H1 (cell line): ENCODE measurements at regions not wholly inside any gene's neighbourhood (a gene's known extent, or its start where the extent isn't known, plus 50 kb on each side); places are given as distances from the start of the nearest gene placed in this dataset.

ENCODE experiments used
- CTCF ChIA-PET: fragments of 300-600 bp; sonication (Branson Sonifier 250); formaldehyde crosslinking; loops from one replicate; lab custom pipeline; 2021; ENCODE audit not compliant: partially characterized antibody; lab: Charles Lee
- POLR2A ChIA-PET: fragments of 300-600 bp; sonication (Branson Sonifier 250); formaldehyde crosslinking; loops from one replicate; lab custom pipeline; 2021; ENCODE audit warnings: inconsistent platforms; ENCODE audit not compliant: partially characterized antibody; lab: Charles Lee
- DNase-seq, 2 experiments: peaks; one replicate each; pipeline versions ENCODE4 v3.0.0 to v3.0.0-alpha.2; 2010 to 2022; ENCODE audit warnings: low spot score in 2 of 2, low read depth in 1 of 2, mixed read lengths in 1 of 2
- FAIRE-seq: peaks from 2 replicates; lab custom pipeline; 2011; peaks lifted over from hg19 to GRCh38; lab: Jason Lieb, UNC
- H2AFZ ChIP-seq: 2 replicates; pipeline ENCODE4 v1.8.1; 2012; ENCODE audit warnings: low read length, inconsistent platforms
- H2AK5ac ChIP-seq: 2 replicates; pipeline ENCODE4 v1.6.1; 2013; ENCODE audit warnings: low read depth, low read length
- H2BK120ac ChIP-seq: replicated peaks from 2 replicates; pipeline ENCODE3; 2013; ENCODE audit warnings: low read depth, low read length, inconsistent platforms
- H2BK12ac ChIP-seq: 2 replicates; pipeline ENCODE4 v1.6.1; 2013; ENCODE audit warnings: low read depth, low read length
- H2BK15ac ChIP-seq: 2 replicates; pipeline ENCODE4 v1.6.1; 2013; ENCODE audit warnings: low read length
- H2BK20ac ChIP-seq: 2 replicates; pipeline ENCODE4 v1.6.1; 2013; ENCODE audit warnings: low read length
- H2BK5ac ChIP-seq: 2 replicates; pipeline ENCODE4 v1.6.1; 2013; ENCODE audit warnings: low read depth, low read length
- H3K14ac ChIP-seq: 2 replicates; pipeline ENCODE4 v1.6.1; 2013; ENCODE audit warnings: inconsistent platforms; ENCODE audit not compliant: insufficient read length
- H3K18ac ChIP-seq: 2 replicates; pipeline ENCODE4 v1.6.1; 2013; ENCODE audit warnings: low read length; ENCODE audit errors: extremely low read depth
- H3K23ac ChIP-seq: 2 replicates; pipeline ENCODE4 v1.6.1; 2013; ENCODE audit warnings: inconsistent platforms; ENCODE audit not compliant: insufficient read length
- H3K23me2 ChIP-seq: 2 replicates; pipeline ENCODE4 v1.6.1; 2013; ENCODE audit warnings: low read depth, low read length
- H3K27ac ChIP-seq: 2 replicates; pipeline ENCODE4 v1.6.1; 2011; ENCODE audit warnings: low read depth, low read length, inconsistent platforms
- H3K27me3 ChIP-seq, 4 experiments: replicated peaks in 1 of 4; 1 replicate in 1 of 4; 2 replicates in 3 of 4; pipeline versions ENCODE4 v1.6.1 to v1.8.1; 2011 to 2013; ENCODE audit warnings: low read length in 3 of 4, mild to moderate bottlenecking in 3 of 4, inconsistent platforms in 2 of 4, mixed read lengths in 2 of 4, moderate library complexity in 1 of 4; ENCODE audit not compliant: control insufficient read depth in 3 of 4, insufficient read depth in 3 of 4; ENCODE audit errors: extremely low read depth in 1 of 4
- H3K36me3 ChIP-seq, 4 experiments: 2 replicates each; pipeline versions ENCODE4 v1.6.1 to v1.8.1; 2011 to 2013; ENCODE audit warnings: mild to moderate bottlenecking in 4 of 4, low read length in 3 of 4, moderate library complexity in 2 of 4, control low read depth in 1 of 4, inconsistent platforms in 1 of 4; ENCODE audit not compliant: insufficient read depth in 4 of 4, control insufficient read depth in 2 of 4
- H3K4ac ChIP-seq: replicated peaks from 2 replicates; pipeline ENCODE3; 2013; ENCODE audit warnings: low read length, low read depth, mixed read lengths, inconsistent platforms; ENCODE audit not compliant: insufficient read length
- H3K4me1 ChIP-seq, 4 experiments: replicated peaks in 1 of 4; 1 replicate in 1 of 4; 2 replicates in 3 of 4; pipeline versions ENCODE4 v1.6.1 to v1.8.1; 2011 to 2013; ENCODE audit warnings: low read length in 3 of 4, inconsistent platforms in 2 of 4, mixed read lengths in 1 of 4; ENCODE audit not compliant: insufficient read depth in 4 of 4, control insufficient read depth in 3 of 4
- H3K4me2 ChIP-seq, 2 experiments: 2 replicates each; pipeline versions ENCODE4 v1.6.1 to v1.8.1; 2011 to 2013; ENCODE audit warnings: low read depth in 2 of 2, low read length in 2 of 2, control low read depth in 1 of 2, inconsistent platforms in 1 of 2, mild to moderate bottlenecking in 1 of 2; ENCODE audit not compliant: insufficient read depth in 1 of 2
- H3K4me3 ChIP-seq, 4 experiments: fragments of 200-600, 300-600 bp in 1 of 4; sonication (generic), shearing (Covaris generic), sonication (Bioruptor Twin) in 1 of 4; 2 replicates each; pipeline versions ENCODE4 v1.5.1 to v1.8.1; 2011 to 2016; ENCODE audit warnings: low read length in 4 of 4, low read depth in 3 of 4, control low read depth in 2 of 4, inconsistent platforms in 2 of 4, mild to moderate bottlenecking in 2 of 4, mixed read lengths in 1 of 4, moderate library complexity in 1 of 4; ENCODE audit not compliant: insufficient read depth in 2 of 4; ENCODE audit errors: extremely low read depth in 1 of 4
- H3K56ac ChIP-seq: replicated peaks from 2 replicates; pipeline ENCODE3; 2013; ENCODE audit warnings: low read depth, mild to moderate bottlenecking, mixed read lengths, low read length, inconsistent platforms; ENCODE audit not compliant: insufficient read length
- H3K79me1 ChIP-seq: 2 replicates; pipeline ENCODE4 v1.6.1; 2013; ENCODE audit warnings: low read depth, low read length, control low read depth
- H3K79me2 ChIP-seq, 2 experiments: 2 replicates each; pipeline versions ENCODE4 v1.6.1 to v1.8.1; 2012 to 2013; ENCODE audit warnings: low read length in 2 of 2, mild to moderate bottlenecking in 2 of 2, inconsistent platforms in 1 of 2; ENCODE audit not compliant: insufficient read depth in 2 of 2, control insufficient read depth in 1 of 2
- H3K9ac ChIP-seq, 4 experiments: replicated peaks in 1 of 4; 1 replicate in 1 of 4; 2 replicates in 3 of 4; pipeline versions ENCODE4 v1.6.1 to v1.8.1; 2011 to 2013; ENCODE audit warnings: low read depth in 3 of 4, low read length in 3 of 4, control low read depth in 2 of 4, mild to moderate bottlenecking in 2 of 4, moderate library complexity in 2 of 4, inconsistent platforms in 1 of 4; ENCODE audit errors: extremely low read depth in 1 of 4
- H3K9me3 ChIP-seq, 2 experiments: 2 replicates each; pipeline versions ENCODE4 v1.6.1 to v1.8.1; 2012 to 2013; ENCODE audit warnings: mild to moderate bottlenecking in 2 of 2, moderate library complexity in 2 of 2, control low read depth in 1 of 2, inconsistent platforms in 1 of 2, low read depth in 1 of 2, low read length in 1 of 2, mixed read lengths in 1 of 2; ENCODE audit not compliant: insufficient read depth in 2 of 2
- H4K20me1 ChIP-seq, 2 experiments: replicated peaks in 1 of 2; 2 replicates each; pipeline versions ENCODE3 to v1.8.1; 2011 to 2013; ENCODE audit warnings: inconsistent platforms in 2 of 2, low read length in 2 of 2, mild to moderate bottlenecking in 1 of 2; ENCODE audit not compliant: insufficient read depth in 2 of 2, control insufficient read depth in 1 of 2
- H4K5ac ChIP-seq: 2 replicates; pipeline ENCODE4 v1.6.1; 2013; ENCODE audit warnings: low read length, low read depth, mixed read lengths, inconsistent platforms; ENCODE audit not compliant: insufficient read length
- H4K8ac ChIP-seq: 2 replicates; pipeline ENCODE4 v1.8.0; 2013; ENCODE audit warnings: mild to moderate bottlenecking, moderate library complexity, low read length, inconsistent platforms; ENCODE audit not compliant: insufficient read depth; ENCODE audit errors: extremely low read depth
- H4K91ac ChIP-seq: replicated peaks from 2 replicates; pipeline ENCODE3; 2013; ENCODE audit warnings: low read length, mixed read lengths, inconsistent platforms; ENCODE audit not compliant: insufficient read length
- BRCA1 ChIP-seq: IDR thresholded peaks from 2 replicates; pipeline ENCODE4 v1.6.1; 2012; ENCODE audit warnings: low read depth, low read length, improper control_type of control experiment
- CREB1 ChIP-seq: IDR thresholded peaks from 2 replicates; pipeline ENCODE4 v1.6.1; 2012; ENCODE audit warnings: inconsistent platforms
- CTBP2 ChIP-seq: IDR thresholded peaks from 2 replicates; pipeline ENCODE4 v1.7.0; 2011; ENCODE audit warnings: borderline replicate concordance, mild to moderate bottlenecking, moderate library complexity, mixed read lengths, low read length; ENCODE audit not compliant: insufficient read depth, insufficient read length
- EP300 ChIP-seq, 2 experiments: IDR thresholded peaks; 1 replicate in 1 of 2; 2 replicates in 1 of 2; pipeline ENCODE4 v1.6.1; 2011 to 2012; ENCODE audit warnings: low read depth in 2 of 2, low read length in 2 of 2, mild to moderate bottlenecking in 2 of 2, borderline replicate concordance in 1 of 2, inconsistent platforms in 1 of 2, moderate library complexity in 1 of 2
- EZH2 ChIP-seq: fragments of 200-600 bp; sonication (generic); IDR thresholded peaks from 2 replicates; pipeline ENCODE4 v1.7.1; 2012; ENCODE audit warnings: low read depth, mild to moderate bottlenecking, moderate library complexity, low read length, inconsistent platforms; ENCODE audit not compliant: severe bottlenecking
- GABPA ChIP-seq: IDR thresholded peaks from 2 replicates; pipeline ENCODE4 v1.6.1; 2011; ENCODE audit warnings: mild to moderate bottlenecking, low read length, moderate library complexity, borderline replicate concordance; ENCODE audit not compliant: insufficient read depth
- HDAC2 ChIP-seq, 2 experiments: fragments of 300-600 bp in 1 of 2; sonication (generic) in 1 of 2; IDR thresholded peaks; 2 replicates each; pipeline ENCODE4 v1.6.1; 2011 to 2012; ENCODE audit warnings: low read depth in 2 of 2, low read length in 2 of 2, mild to moderate bottlenecking in 2 of 2, moderate library complexity in 2 of 2, borderline replicate concordance in 1 of 2, inconsistent platforms in 1 of 2
- HDAC6 ChIP-seq: IDR thresholded peaks from one replicate; pipeline ENCODE4 v1.7.1; 2012; ENCODE audit warnings: low read depth, mild to moderate bottlenecking, inconsistent platforms, low read length, moderate library complexity
- RXRA ChIP-seq: IDR thresholded peaks from 2 replicates; pipeline ENCODE4 v1.6.1; 2011; ENCODE audit warnings: low read depth, mild to moderate bottlenecking, low read length, moderate library complexity; ENCODE audit not compliant: insufficient read depth
- SP1 ChIP-seq: IDR thresholded peaks from 2 replicates; pipeline ENCODE4 v1.6.1; 2011; ENCODE audit warnings: low read depth, low read length

DNA sequence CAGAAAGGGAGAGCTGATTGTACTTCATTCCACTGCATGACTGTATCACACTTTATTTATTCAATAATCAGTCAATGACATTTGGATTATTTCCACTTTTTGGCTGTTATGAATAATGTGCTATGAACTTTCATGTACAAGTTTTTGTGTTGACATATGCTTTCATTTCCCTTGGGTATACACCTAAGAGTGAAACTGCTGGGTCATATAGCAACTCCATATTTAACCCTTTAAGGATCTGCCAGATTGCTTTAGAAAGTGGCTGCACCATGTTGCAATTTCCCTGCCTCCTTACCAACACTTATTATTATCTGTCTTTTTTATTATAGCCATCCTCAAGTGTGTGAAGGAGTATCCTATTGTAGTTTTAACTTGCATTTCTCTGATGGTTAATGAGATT, 108.8 kb upstream of the KCNK1 start:
- H3K4me2 ChIP-seq = no peak overlapping the region
- no peaks in the 10 kb centered on the region for H3K79me1 ChIP-seq
- no peak overlapping the region for H3K18ac ChIP-seq
- H2BK20ac ChIP-seq = no peak overlapping the region
- no peak overlapping the region for H3K23ac ChIP-seq
- TF ChIP-seq BRCA1 (no peak), GABPA (no peak), CTBP2 (no peak), EZH2 (no peak), CREB1 (no peak), HDAC2 (IDR thresholded peaks at IDR 0.05; ENCODE audit: borderline replicate concordance in 1 of 2, low read depth in 2 of 2, low read length in 2 of 2) (no peak), EP300 (IDR thresholded peaks at IDR 0.05; ENCODE audit: borderline replicate concordance in 1 of 2, low read depth in 2 of 2, low read length in 2 of 2) (no peak), SP1 (no peak), RXRA (no peak), HDAC6 (no peak)
- H3K79me2 ChIP-seq = no peaks in the 10 kb centered on the region
- no peak overlapping the region for H2BK120ac ChIP-seq
- H3K4me3 ChIP-seq = no peak overlapping the region
- DNase-seq (no peak), FAIRE-seq (no peak)
- H3K9me3 ChIP-seq = no peaks in the 10 kb centered on the region; a peak in 1 of 4 replicates
- H3K9ac ChIP-seq = no peak overlapping the region
- no peak overlapping the region for H4K91ac ChIP-seq
- H2BK12ac ChIP-seq = no peak overlapping the region
- ChIA-PET POLR2A (no interaction called here), CTCF (no interaction called here)
- H3K23me2 ChIP-seq = no peaks in the 10 kb centered on the region
- no peaks in the 10 kb centered on the region for H3K36me3 ChIP-seq
- H4K5ac ChIP-seq = no peak overlapping the region
- H2AFZ ChIP-seq = no peak overlapping the region
- no peak overlapping the region for H2BK5ac ChIP-seq
- H2BK15ac ChIP-seq = no peak overlapping the region
- H3K4me1 ChIP-seq = no peaks in the 10 kb centered on the region
- H3K14ac ChIP-seq = no peak overlapping the region
- H4K8ac ChIP-seq = no peak overlapping the region
- H3K56ac ChIP-seq = no peak overlapping the region
- H3K4ac ChIP-seq = no peak overlapping the region
- no peaks in the 10 kb centered on the region for H4K20me1 ChIP-seq
- no peaks in the 10 kb centered on the region for H3K27me3 ChIP-seq
- H2AK5ac ChIP-seq = no peak overlapping the region
- H3K27ac ChIP-seq = no peak overlapping the region
